Neural crest cell (in vitro differentiated cells): ENCODE measurements at regions not wholly inside any gene's neighbourhood (a gene's known extent, or its start where the extent isn't known, plus 50 kb on each side); places are given as distances from the start of the nearest gene placed in this dataset.
"Not testable (repeated sequence)": the region's sequence is repeated elsewhere in the genome, so short reads cannot be mapped to it uniquely, and the experiment has no call there.

Experiments
- DNase-seq: peaks from one replicate; pipeline ENCODE4 v3.0.0; 2021; ENCODE audit warnings: low read depth, mixed read lengths, low spot score
- H3K27ac Mint-ChIP-seq: one replicate; pipeline ENCODE4 v1.8.0; 2021; ENCODE audit warnings: mild to moderate bottlenecking, mixed read lengths; ENCODE audit not compliant: unreplicated experiment
- H3K27me3 Mint-ChIP-seq: 2 replicates; pipeline ENCODE4 v1.8.0; 2021; ENCODE audit warnings: low read depth, mild to moderate bottlenecking, mixed read lengths
- H3K36me3 Mint-ChIP-seq: 2 replicates; pipeline ENCODE4 v1.8.0; 2021; ENCODE audit warnings: low read depth, mild to moderate bottlenecking, mixed read lengths
- H3K4me1 Mint-ChIP-seq: 2 replicates; pipeline ENCODE4 v1.8.0; 2021; ENCODE audit warnings: mixed read lengths
- H3K4me3 Mint-ChIP-seq: one replicate; pipeline ENCODE4 v1.8.0; 2021; ENCODE audit warnings: mild to moderate bottlenecking, mixed read lengths
- H3K9me3 Mint-ChIP-seq: 2 replicates; pipeline ENCODE4 v1.8.0; 2021; ENCODE audit warnings: mixed read lengths
- TF ChIP-seq, protein P1 (sequence below): fragments of 200-600 bp; sonication (generic); conservative IDR thresholded peaks from 2 replicates; pipeline ENCODE4 v1.5.0; 2021; ENCODE audit warnings: antibody characterized with exemption, mild to moderate bottlenecking

GRCh38 chr7:116401711-116402110 is 97.8 kb upstream of the CAV2 start:
- Mint-ChIP-seq H3K36me3 (peaks cover 3% of the 10 kb centered on the region), H3K27ac (no peak overlapping the region), H3K4me3 (no peak overlapping the region), H3K9me3 (peaks cover 2% of the 10 kb centered on the region), H3K27me3 (no peaks in the 10 kb centered on the region), H3K4me1 (peaks cover 5% of the 10 kb centered on the region)
- TF ChIP-seq, protein P1, sequence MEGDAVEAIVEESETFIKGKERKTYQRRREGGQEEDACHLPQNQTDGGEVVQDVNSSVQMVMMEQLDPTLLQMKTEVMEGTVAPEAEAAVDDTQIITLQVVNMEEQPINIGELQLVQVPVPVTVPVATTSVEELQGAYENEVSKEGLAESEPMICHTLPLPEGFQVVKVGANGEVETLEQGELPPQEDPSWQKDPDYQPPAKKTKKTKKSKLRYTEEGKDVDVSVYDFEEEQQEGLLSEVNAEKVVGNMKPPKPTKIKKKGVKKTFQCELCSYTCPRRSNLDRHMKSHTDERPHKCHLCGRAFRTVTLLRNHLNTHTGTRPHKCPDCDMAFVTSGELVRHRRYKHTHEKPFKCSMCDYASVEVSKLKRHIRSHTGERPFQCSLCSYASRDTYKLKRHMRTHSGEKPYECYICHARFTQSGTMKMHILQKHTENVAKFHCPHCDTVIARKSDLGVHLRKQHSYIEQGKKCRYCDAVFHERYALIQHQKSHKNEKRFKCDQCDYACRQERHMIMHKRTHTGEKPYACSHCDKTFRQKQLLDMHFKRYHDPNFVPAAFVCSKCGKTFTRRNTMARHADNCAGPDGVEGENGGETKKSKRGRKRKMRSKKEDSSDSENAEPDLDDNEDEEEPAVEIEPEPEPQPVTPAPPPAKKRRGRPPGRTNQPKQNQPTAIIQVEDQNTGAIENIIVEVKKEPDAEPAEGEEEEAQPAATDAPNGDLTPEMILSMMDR: no peak
- no peak for DNase-seq

GRCh38 chr7:116403265-116403664 is 96.3 kb upstream of the CAV2 start:
- H3K4me1 Mint-ChIP-seq: peaks cover 8% of the 10 kb centered on the region
- H3K36me3 Mint-ChIP-seq: peaks cover 3% of the 10 kb centered on the region
- TF ChIP-seq, protein P1: no peak
- no peaks in the 10 kb centered on the region for H3K27me3 Mint-ChIP-seq
- H3K27ac Mint-ChIP-seq: no peak overlapping the region
- no peak overlapping the region for H3K4me3 Mint-ChIP-seq
- H3K9me3 Mint-ChIP-seq: peaks cover 5% of the 10 kb centered on the region
- DNase-seq: no peak

DNA sequence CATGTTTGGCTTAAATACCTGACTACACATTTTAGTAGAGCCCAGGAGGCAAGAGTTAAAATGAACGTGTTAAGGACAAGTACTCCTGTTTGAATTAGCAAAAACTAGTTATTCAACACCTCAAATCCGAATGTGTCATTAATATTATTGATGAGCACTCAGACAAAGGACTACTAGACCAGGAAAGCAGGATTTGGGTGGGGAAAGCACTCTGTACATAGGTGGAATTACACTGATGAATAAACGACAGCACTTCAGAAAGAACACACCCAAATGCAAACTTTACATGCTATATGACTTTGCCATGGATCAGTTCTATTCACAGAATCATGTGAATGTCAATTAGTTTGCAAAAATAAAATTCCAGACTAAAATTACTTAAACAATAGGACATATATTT is 95.1 kb upstream of the CAV2 start:
- H3K9me3 Mint-ChIP-seq: peaks cover 3% of the 10 kb centered on the region
- H3K4me1 Mint-ChIP-seq: peaks cover 15% of the 10 kb centered on the region
- no peak overlapping the region for H3K4me3 Mint-ChIP-seq
- H3K27ac Mint-ChIP-seq: no peak overlapping the region
- no peak for DNase-seq
- TF ChIP-seq, protein P1: no peak
- H3K36me3 Mint-ChIP-seq: no peaks in the 10 kb centered on the region
- H3K27me3 Mint-ChIP-seq: no peaks in the 10 kb centered on the region

GRCh38 chr7:116405810-116406209 is 93.7 kb upstream of the CAV2 start:
- DNase-seq: no peak
- H3K9me3 Mint-ChIP-seq: peaks cover 5% of the 10 kb centered on the region
- H3K4me3 Mint-ChIP-seq: no peak overlapping the region
- H3K36me3 Mint-ChIP-seq: no peaks in the 10 kb centered on the region
- no peaks in the 10 kb centered on the region for H3K27me3 Mint-ChIP-seq
- TF ChIP-seq, protein P1: no peak
- H3K4me1 Mint-ChIP-seq: peaks cover 15% of the 10 kb centered on the region
- H3K27ac Mint-ChIP-seq: no peak overlapping the region

DNA sequence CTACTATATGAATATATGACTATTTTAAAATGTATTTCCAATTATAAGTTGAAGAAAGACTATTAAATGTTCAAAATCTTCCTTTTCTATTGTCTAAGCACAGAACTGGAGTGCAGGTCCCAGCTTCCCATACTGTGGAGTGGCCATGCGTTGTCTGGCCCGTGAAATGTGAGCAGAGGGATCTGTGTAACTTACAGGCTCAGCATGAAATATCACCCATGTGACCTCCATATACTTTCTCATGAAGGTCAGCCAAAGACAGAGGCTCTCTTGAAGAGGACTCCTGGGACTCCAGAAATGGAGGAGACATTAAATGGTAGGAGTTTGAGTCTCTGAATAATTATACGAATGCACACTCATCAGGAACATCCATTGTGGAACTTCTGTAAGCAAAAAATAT is 92.4 kb upstream of the CAV2 start:
- H3K4me3 Mint-ChIP-seq: no peak overlapping the region
- no peaks in the 10 kb centered on the region for H3K36me3 Mint-ChIP-seq
- TF ChIP-seq, protein P1: no peak
- peaks cover 5% of the 10 kb centered on the region for H3K9me3 Mint-ChIP-seq
- no peaks in the 10 kb centered on the region for H3K27me3 Mint-ChIP-seq
- peaks cover 15% of the 10 kb centered on the region for H3K4me1 Mint-ChIP-seq
- H3K27ac Mint-ChIP-seq: no peak overlapping the region
- no peak for DNase-seq

GRCh38 chr7:116408166-116408565 is 91.4 kb upstream of the CAV2 start:
- Mint-ChIP-seq H3K4me1 (peaks cover 12% of the 10 kb centered on the region), H3K9me3 (peaks cover 5% of the 10 kb centered on the region), H3K27me3 (no peaks in the 10 kb centered on the region), H3K4me3 (no peak overlapping the region), H3K36me3 (no peaks in the 10 kb centered on the region), H3K27ac (no peak overlapping the region)
- DNase-seq: no peak
- TF ChIP-seq, protein P1: no peak

- H3K9me3 Mint-ChIP-seq, H3K4me1 Mint-ChIP-seq, H3K27me3 Mint-ChIP-seq, H3K27ac Mint-ChIP-seq, DNase-seq, H3K36me3 Mint-ChIP-seq, H3K4me3 Mint-ChIP-seq: not testable (repeated sequence)
These were observed 90.6 kb upstream of the CAV2 start for GRCh38 chr7:116408831-116409453.

DNA sequence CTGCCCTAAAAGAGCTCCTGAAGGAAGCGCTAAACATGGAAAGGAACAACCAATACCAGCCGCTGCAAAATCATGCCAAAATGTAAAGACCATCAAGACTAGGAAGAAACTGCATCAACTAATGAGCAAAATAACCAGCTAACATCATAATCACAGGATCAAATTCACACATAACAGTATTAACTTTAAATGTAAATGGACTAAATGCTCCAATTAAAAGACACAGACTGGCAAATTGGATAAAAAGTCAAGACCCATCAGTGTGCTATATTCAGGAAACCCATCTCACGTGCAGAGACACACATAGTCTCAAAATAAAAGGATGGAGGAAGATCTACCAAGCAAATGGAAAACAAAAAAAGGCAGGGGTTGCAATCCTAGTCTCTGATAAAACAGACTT is 88.8 kb upstream of the CAV2 start:
- not testable (repeated sequence) for H3K4me1 Mint-ChIP-seq, DNase-seq, H3K9me3 Mint-ChIP-seq, H3K4me3 Mint-ChIP-seq, H3K27me3 Mint-ChIP-seq, H3K36me3 Mint-ChIP-seq, H3K27ac Mint-ChIP-seq
